ENCODE measurements at regions not wholly inside any gene's neighbourhood (a gene's known extent, or its start where the extent isn't known, plus 50 kb on each side); places are given as distances from the start of the nearest gene placed in this dataset.

GRCh38 chr5:3654515-3654914, 58.9 kb downstream of the IRX1 start:
- no peak for DNase-seq

- no peak for DNase-seq
Observed at GRCh38 chr5:3656803-3657202, 61.2 kb downstream of the IRX1 start.

- DNase-seq, result no peak
Observed at GRCh38 chr5:3657364-3658022, 61.9 kb downstream of the IRX1 start.

DNA sequence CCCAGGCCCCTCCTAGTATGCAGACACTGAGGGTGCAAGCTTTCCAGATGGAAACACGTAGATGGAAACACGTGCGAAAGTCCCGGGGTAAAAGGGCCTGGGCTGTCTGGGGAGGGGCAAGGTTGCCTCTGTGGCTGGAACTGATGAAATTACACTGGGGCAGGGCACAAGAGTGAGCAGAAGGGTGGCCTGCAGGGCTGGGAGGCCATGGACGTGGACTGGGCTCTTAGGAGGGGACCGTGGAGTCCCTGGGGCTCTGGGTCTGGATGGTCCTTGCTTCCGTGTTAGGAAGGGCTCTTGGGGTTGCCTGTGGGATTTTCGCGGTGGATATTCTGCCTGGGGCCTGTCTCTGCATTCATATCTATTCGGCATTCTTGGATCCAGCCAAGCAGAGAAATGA, 63.3 kb downstream of the IRX1 start:
- no peak for DNase-seq

- DNase-seq, result no peak
Observed at GRCh38 chr5:3659907-3660306, 64.3 kb downstream of the IRX1 start.

DNA sequence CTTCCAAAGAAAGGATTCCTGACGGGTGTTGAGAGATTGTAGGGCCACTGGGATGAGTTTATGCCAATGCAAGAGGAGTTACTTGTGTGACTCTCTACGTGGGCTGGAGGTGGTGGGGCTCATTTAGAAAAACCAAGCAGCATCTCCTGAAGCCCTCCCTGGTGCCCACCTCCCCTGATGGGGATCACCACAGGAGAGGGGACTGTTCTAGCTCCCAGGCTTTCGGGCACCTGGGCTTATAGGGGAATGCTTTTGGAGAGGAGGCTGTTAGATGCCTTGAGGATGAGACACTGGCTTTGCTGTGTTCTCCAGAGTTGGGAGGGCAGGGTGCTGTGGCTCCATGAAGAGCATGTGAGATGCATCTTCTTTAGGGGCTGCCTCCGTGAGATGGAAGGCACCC, 65.0 kb downstream of the IRX1 start:
- no peak for DNase-seq

- no peak for DNase-seq
Observed at GRCh38 chr5:3661755-3662296, 66.2 kb downstream of the IRX1 start.

DNA sequence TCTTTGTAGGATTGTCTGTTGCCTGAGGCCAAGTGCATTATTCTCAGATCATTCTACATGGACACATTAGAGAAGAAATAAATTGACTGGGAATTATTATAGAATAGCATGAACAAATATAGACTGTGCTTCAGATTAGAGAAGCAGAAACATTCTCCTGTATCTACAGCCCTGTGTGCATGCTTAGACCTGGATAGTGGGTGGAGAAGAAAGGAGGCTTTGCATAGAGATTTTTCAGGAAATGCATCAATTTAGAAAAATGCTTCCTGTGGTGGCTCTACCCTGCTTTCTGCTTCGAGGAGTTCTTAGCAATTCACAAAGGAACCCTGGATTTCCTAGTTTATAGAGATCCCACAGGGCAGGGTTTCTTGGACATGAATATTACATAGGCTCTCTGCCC, 66.7 kb downstream of the IRX1 start:
- no peak for DNase-seq

DNA sequence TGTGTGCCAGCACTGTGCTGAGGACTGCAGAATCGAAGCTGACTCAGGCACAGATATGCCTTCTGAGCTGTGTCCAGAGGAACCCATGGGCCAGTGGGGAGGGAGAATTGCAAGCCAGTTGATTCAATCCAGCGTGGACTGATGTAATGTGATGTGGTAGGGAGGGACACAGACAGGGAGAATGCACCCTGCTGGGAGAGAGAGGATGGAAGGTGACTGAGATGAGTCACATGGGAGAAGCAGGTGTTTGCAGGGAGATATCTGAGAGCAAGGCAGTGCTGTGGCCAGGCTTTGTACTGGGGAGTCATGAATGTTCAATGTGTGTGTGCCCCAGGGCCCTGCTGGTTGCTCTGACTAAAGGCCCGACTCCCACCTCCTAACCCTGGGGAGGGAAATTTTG, 75.7 kb downstream of the IRX1 start:
- DNase-seq, result peak; percentile 75

DNA sequence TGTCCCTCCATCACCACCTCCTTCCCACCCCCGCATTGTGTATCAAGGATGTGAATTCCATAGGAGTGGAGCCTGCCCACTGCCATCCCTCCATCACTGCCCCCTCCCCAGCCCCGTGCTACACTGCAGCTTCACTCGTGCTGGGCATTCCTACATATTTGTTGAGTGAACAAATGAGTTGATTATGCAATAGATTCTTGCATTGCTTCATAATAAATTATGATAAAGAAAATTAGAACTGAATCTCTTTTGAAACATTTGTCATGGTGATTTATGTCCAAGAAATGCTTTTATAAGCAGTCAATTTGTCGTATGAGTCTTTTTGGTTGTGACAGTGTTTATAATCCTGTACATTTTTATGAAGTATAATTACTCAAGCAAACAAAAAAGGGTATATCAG, 83.2 kb downstream of the IRX1 start:
- DNase-seq, result no peak

GRCh38 chr5:3680821-3681220, 85.2 kb downstream of the IRX1 start:
- DNase-seq, result no peak

DNA sequence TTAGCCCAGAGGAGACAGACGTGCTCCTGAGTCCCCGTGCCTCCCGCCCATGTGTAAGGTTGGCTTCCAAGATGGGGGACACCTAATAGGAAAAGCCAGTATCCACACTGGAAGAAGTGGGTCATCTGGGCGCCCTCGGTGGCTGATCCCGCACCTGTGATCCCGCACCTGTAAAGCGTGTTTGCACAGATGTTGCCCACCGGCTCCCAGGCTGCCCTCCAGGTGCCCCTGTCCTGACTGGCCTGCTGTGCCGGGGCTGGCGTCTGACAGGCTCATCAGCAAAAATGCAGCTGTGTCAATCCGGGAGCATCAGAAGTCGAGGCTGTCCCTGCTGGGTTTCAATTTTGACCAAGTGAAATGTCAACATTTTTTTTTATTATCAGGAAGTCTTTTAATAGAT, 88.5 kb downstream of the IRX1 start:
- DNase-seq, result no peak

DNA sequence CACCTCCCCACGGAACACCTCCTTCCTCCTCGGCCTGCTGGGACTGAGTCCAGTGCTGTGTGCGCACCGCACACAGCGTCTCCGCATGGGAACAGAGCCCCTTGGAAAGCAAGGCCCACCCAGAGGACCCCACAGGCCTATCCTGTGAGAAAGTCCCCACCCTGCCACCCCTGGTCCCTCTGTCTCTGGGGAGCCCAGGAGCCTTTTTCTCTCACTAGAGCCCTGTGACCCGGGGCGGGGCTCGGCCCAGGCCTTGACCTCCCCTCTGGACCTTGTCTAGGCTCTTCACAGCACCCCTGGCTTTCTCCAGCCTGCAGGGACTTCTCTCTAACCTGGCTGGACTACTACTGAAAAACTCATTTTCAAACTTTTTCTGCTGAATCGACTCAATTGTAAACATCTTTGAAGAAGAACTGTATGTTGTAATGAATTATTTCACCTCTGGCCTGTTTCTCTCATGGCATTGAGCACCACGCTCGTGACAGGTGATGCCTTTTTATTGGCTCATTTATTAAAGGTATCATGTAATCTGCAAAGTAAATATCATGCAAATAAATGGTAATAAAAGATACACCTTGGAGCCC, 89.2 kb downstream of the IRX1 start:
- no peak for DNase-seq

GRCh38 chr5:3694819-3695218, 99.2 kb downstream of the IRX1 start:
- DNase-seq, result no peak

GRCh38 chr5:3695818-3696217, 100.2 kb downstream of the IRX1 start:
- no peak for DNase-seq

DNA sequence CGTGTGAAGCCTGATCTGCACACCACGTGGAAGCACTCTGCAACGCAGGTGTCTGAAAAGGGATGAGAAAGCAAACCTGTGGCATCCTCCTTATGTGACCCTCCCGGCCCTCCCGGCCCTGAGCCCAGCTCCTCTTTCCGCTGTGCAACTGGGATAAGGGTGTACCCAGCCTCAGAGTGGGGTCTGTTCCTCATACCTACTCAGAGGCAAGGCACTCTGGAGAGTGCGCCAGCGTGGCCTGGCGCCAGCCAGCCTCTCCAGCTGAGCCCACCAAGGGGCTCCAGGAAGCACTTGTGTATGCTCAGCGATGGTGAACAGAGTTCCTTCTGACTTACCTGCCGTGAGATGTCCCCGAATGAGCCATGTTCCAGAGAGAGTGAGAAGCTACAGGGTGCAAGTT, 102.8 kb downstream of the IRX1 start:
- DNase-seq, result no peak

DNA sequence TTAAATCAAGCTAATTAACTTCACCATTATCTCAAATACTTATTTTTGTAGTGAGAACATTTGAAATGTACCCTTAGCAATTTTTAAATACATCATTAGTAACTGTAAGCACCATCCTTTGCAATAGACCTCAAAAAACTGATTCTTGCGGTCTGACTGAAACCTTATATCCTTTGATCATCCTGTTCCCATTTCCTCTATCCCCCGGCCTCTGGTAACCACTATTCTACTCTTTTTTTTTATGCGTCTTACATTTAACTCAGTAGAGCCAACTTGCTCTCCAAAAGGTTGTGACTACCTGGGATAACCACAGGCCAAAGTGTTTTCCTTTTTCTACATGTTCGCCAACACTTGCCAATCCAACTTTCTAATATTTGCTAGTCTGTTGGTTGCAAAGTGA, 106.1 kb downstream of the IRX1 start:
- no peak for DNase-seq

DNA sequence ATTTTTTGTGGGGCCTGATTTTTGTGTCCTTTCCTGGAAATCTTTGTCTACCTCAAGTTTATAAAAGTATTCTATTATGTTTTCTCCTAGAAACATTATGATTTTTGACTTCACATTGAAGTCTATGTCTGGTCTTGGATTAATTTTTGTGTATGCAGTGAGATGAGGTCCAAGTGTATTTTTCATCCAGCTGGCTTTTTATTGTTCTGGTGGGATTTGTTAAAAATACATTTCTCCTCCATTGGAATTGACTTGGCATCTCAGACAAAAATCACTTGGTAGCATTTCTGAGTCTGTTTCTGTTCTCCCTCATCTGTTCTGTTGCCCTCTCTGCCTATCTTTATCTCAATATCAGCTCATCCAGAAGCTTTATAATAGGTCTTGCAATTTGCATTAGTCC, 109.0 kb downstream of the IRX1 start:
- DNase-seq, result no peak

GRCh38 chr5:3709068-3709716, 113.6 kb downstream of the IRX1 start:
- no peak for DNase-seq

GRCh38 chr5:3709717-3710348, 114.2 kb downstream of the IRX1 start:
- DNase-seq, result no peak

GRCh38 chr5:3715062-3715461, 119.4 kb downstream of the IRX1 start:
- no peak for DNase-seq

GRCh38 chr5:3729631-3730030, 134.0 kb downstream of the IRX1 start:
- no peak for DNase-seq

DNA sequence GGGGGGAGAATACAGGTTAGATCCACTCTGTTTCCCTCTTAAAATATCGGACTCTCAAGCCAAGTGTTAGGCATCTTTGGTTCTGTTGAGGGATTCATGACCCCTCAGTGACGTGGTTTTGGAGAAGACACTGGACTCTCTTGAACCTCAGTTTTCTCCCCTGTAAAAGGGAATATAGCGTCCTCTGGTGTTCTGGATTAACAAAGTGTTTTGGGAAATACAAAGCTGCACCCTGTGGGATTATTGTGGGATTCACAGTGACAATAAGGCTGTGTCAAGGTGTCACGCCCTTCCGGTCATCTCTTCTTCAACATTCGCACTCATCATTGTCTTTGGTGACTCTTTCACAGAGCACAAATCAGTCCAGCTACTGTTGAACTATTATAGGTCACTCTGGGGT, 139.0 kb downstream of the IRX1 start:
- no peak for DNase-seq

- DNase-seq, result no peak
Observed at GRCh38 chr5:3736466-3736865, 140.8 kb downstream of the IRX1 start.
